ENCODE measurements at regions not wholly inside any gene's neighbourhood (a gene's known extent, or its start where the extent isn't known, plus 50 kb on each side); places are given as distances from the start of the nearest gene placed in this dataset.
"Not testable (repeated sequence)": the region's sequence is repeated elsewhere in the genome, so short reads cannot be mapped to it uniquely, and the experiment has no call there.

- no peak for DNase-seq (ENCODE audit: low read depth)
- TF ChIP-seq CTCF (IDR thresholded peaks at IDR 0.05; ENCODE audit: control insufficient read depth, extremely low read depth, insufficient read depth): no peak
- H3K4me3 ChIP-seq (ENCODE audit: low read depth, low read length): no peak overlapping the region
Observed at GRCh38 chr6:112470376-112470775, 123.2 kb downstream of the RFPL4B start.

DNA sequence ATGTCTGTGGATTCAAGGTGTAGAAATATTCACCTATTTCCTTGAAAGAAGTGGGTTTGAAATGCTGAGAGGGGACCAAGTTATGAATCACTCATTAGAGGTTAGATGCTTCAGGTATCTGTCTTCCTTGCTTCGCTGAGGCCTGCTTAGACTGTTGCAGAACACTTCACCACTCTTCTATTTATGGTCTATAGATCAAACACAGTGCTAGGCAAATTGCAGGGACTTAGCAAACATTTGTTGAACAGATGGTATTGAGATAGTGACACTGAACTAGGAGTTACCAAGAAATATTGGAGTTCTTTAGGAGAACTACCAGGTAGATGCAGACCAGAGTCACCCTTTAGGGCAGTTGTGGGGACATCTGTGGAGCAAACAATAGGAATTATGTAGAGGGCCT, 123.8 kb downstream of the RFPL4B start:
- no peak overlapping the region for H3K4me3 ChIP-seq (ENCODE audit: low read depth, low read length)
- TF ChIP-seq CTCF (IDR thresholded peaks at IDR 0.05; ENCODE audit: control insufficient read depth, extremely low read depth, insufficient read depth): no peak
- peak; percentile 63 for DNase-seq (ENCODE audit: low read depth)

GRCh38 chr6:112475083-112475482, 128.0 kb downstream of the RFPL4B start:
- no peak for TF ChIP-seq CTCF (IDR thresholded peaks at IDR 0.05; ENCODE audit: control insufficient read depth, extremely low read depth, insufficient read depth)
- H3K4me3 ChIP-seq (ENCODE audit: low read depth, low read length): no peak overlapping the region
- DNase-seq (ENCODE audit: low read depth): no peak

- no peak for TF ChIP-seq CTCF (IDR thresholded peaks at IDR 0.05; ENCODE audit: control insufficient read depth, extremely low read depth, insufficient read depth)
- no peak for DNase-seq (ENCODE audit: low read depth)
- no peak overlapping the region for H3K4me3 ChIP-seq (ENCODE audit: low read depth, low read length)
Observed at GRCh38 chr6:112477125-112477524, 130.0 kb downstream of the RFPL4B start.

GRCh38 chr6:112478036-112478435, 130.9 kb downstream of the RFPL4B start:
- TF ChIP-seq CTCF (IDR thresholded peaks at IDR 0.05; ENCODE audit: control insufficient read depth, extremely low read depth, insufficient read depth): no peak
- no peak for DNase-seq (ENCODE audit: low read depth)
- H3K4me3 ChIP-seq (ENCODE audit: low read depth, low read length): no peak overlapping the region

- not testable (repeated sequence) for DNase-seq (ENCODE audit: low read depth)
Observed at GRCh38 chr6:112479975-112480374, 132.8 kb downstream of the RFPL4B start.

GRCh38 chr6:112480553-112480952, 133.4 kb downstream of the RFPL4B start:
- TF ChIP-seq CTCF (IDR thresholded peaks at IDR 0.05; ENCODE audit: control insufficient read depth, extremely low read depth, insufficient read depth): no peak
- no peak overlapping the region for H3K4me3 ChIP-seq (ENCODE audit: low read depth, low read length)
- no peak for DNase-seq (ENCODE audit: low read depth)

More at GRCh38 chr6:112479975-112480374, 132.8 kb downstream of the RFPL4B start:
- not testable (repeated sequence) for H3K4me3 ChIP-seq (ENCODE audit: low read depth, low read length)
